ENCODE measurements at regions not wholly inside any gene's neighbourhood (a gene's known extent, or its start where the extent isn't known, plus 50 kb on each side); places are given as distances from the start of the nearest gene placed in this dataset.
"Not testable (repeated sequence)": the region's sequence is repeated elsewhere in the genome, so short reads cannot be mapped to it uniquely, and the experiment has no call there.

DNA sequence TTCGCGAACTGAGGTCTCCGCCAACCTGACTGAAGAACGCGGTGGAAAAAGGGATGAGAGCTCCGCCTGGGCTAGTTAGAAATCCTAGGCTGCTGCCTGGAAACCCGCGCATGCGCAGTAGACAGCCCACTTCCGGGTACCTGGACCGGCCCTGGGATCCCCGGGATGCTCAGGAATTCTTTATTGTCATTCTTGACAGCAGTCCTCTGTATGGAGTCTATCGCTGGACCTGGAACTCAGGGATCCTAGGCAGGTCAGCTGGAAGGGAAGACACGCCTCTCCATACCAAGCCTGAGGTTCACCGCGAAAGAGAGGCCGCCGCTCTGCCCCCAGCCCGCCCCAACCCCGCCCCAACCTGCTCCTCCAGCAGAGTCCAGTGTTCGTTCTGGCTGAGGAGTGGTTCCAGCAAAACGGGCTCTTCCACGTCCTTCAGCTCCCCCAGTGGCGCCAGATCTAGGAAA is 1379.2 kb upstream of the DEFB115 start:
- H3K27ac Mint-ChIP-seq: no peak overlapping the region
- H3K4me3 Mint-ChIP-seq: peak overlapping the region; percentile 46
- peaks cover 28% of the 10 kb centered on the region for H3K9me3 Mint-ChIP-seq
- H3K4me1 Mint-ChIP-seq (ENCODE audit: unreplicated experiment): no peaks in the 10 kb centered on the region
- TF ChIP-seq CTCF (conservative IDR thresholded peaks at IDR 0.05): no peak
- H3K36me3 Mint-ChIP-seq: peaks cover 9% of the 10 kb centered on the region
- DNase-seq (ENCODE audit: extremely low spot score, unreplicated experiment): no peak
- H3K27me3 Mint-ChIP-seq: no peaks in the 10 kb centered on the region

GRCh38 chr20:29878777-29879442 is 1378.6 kb upstream of the DEFB115 start:
- Mint-ChIP-seq H3K4me1 (ENCODE audit: unreplicated experiment) (no peaks in the 10 kb centered on the region), H3K4me3 (no peak overlapping the region), H3K36me3 (peaks cover 9% of the 10 kb centered on the region), H3K9me3 (peaks cover 33% of the 10 kb centered on the region), H3K27me3 (no peaks in the 10 kb centered on the region), H3K27ac (no peak overlapping the region)
- no peak for TF ChIP-seq CTCF (conservative IDR thresholded peaks at IDR 0.05)
- no peak for DNase-seq (ENCODE audit: extremely low spot score, unreplicated experiment)

GRCh38 chr20:29881107-29881506 is 1376.4 kb upstream of the DEFB115 start:
- not testable (repeated sequence) for H3K27me3 Mint-ChIP-seq; H3K27ac Mint-ChIP-seq; H3K4me1 Mint-ChIP-seq (ENCODE audit: unreplicated experiment)

DNA sequence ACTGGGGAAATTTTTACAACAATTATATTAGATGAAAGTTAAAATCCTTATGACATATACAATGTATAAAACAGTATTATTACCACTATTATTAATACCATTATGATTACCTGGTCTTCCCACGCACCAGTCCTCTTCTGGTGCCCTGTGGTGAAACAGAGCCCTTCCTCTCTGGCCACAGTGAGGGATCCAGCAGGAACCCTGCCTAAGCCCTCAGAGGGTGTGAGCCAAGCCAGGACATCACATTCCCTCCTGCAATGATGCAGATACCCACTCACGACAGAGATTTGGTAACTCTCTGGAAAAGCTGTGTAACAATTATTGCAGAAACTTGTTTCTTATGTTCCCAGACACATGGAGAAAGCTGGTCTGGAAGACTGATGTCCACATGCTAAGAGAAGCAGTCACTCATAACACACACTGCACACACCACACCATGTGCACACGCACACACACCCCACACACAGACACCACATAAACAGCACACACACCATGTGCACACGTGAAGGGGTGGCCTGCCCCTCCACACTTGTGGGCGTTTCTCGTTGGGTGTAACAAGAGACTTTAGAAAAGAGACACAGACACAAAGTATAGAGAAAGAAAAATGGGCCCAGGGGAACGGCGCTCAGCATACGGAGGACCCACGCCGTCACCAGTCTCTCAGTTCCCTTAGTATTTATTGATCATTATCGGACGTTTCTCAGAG is 1373.8 kb upstream of the DEFB115 start:
- not testable (repeated sequence) for H3K36me3 Mint-ChIP-seq; H3K27ac Mint-ChIP-seq; H3K4me1 Mint-ChIP-seq (ENCODE audit: unreplicated experiment); H3K4me3 Mint-ChIP-seq; H3K27me3 Mint-ChIP-seq; DNase-seq (ENCODE audit: extremely low spot score, unreplicated experiment)
- H3K9me3 Mint-ChIP-seq: peaks cover 22% of the 10 kb centered on the region

More at GRCh38 chr20:29881107-29881506, 1376.4 kb upstream of the DEFB115 start:
- not testable (repeated sequence) for H3K36me3 Mint-ChIP-seq; H3K4me3 Mint-ChIP-seq; DNase-seq (ENCODE audit: extremely low spot score, unreplicated experiment)
- H3K9me3 Mint-ChIP-seq: peaks cover 34% of the 10 kb centered on the region

- H3K4me1 Mint-ChIP-seq (ENCODE audit: unreplicated experiment); H3K4me3 Mint-ChIP-seq; H3K27me3 Mint-ChIP-seq; H3K36me3 Mint-ChIP-seq; H3K27ac Mint-ChIP-seq; DNase-seq (ENCODE audit: extremely low spot score, unreplicated experiment): not testable (repeated sequence)
- peaks cover 22% of the 10 kb centered on the region for H3K9me3 Mint-ChIP-seq
Measured at GRCh38 chr20:29884322-29884721, 1373.1 kb upstream of the DEFB115 start.

- H3K9me3 Mint-ChIP-seq: peaks cover 18% of the 10 kb centered on the region
- H3K36me3 Mint-ChIP-seq; DNase-seq (ENCODE audit: extremely low spot score, unreplicated experiment); H3K27me3 Mint-ChIP-seq; H3K4me3 Mint-ChIP-seq; H3K27ac Mint-ChIP-seq; H3K4me1 Mint-ChIP-seq (ENCODE audit: unreplicated experiment): not testable (repeated sequence)
Measured at GRCh38 chr20:29885282-29886185, 1371.9 kb upstream of the DEFB115 start.

DNA sequence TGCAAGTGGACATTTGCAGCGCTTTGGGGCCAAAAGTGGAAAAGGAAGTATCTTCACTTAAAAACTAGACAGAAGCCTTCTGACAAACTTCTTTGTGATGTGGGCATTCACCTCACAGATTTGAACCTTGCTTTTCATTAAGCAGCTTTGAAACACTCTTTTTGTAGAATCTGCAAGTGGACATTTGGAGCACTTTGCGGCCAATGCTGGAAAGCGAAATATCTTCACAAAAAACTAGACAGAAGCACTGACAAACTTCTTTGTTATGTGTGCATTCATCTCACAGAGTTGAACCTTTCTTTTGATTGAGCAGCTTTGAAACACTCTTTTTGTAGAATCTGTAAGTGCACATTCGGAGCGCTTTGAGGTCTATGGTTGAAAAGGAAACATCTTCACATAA is 1365.9 kb upstream of the DEFB115 start:
- not testable (repeated sequence) for H3K27me3 Mint-ChIP-seq; H3K4me1 Mint-ChIP-seq (ENCODE audit: unreplicated experiment); H3K4me3 Mint-ChIP-seq; H3K36me3 Mint-ChIP-seq; H3K27ac Mint-ChIP-seq; DNase-seq (ENCODE audit: extremely low spot score, unreplicated experiment); H3K9me3 Mint-ChIP-seq
